SK-N-SH (cell line): ENCODE measurements at regions not wholly inside any gene's neighbourhood (a gene's known extent, or its start where the extent isn't known, plus 50 kb on each side); places are given as distances from the start of the nearest gene placed in this dataset.
A peak's percentile ranks its signal among the peaks of the same experiment; 100 is the strongest.

Source experiments
- CTCF ChIA-PET: fragments of 300-600, 350-600 bp; formaldehyde crosslinking; extraction: SDS; loops from one replicate; lab custom pipeline; 2021; lab: Yijun Ruan, JAX
- POLR2A ChIA-PET: fragments of 350-600 bp; sonication (Branson Sonifier 250); formaldehyde crosslinking; extraction: SDS; loops from one replicate; lab custom pipeline; 2020; ENCODE audit warnings: antibody characterized with exemption, inconsistent platforms; lab: Yijun Ruan, JAX
- DNase-seq: peaks from one replicate; pipeline ENCODE4 v3.0.0; 2012
- H2AFZ ChIP-seq: fragments of 200-600 bp; sonication (generic); 2 replicates; pipeline ENCODE4 v1.8.1; 2016; ENCODE audit warnings: antibody characterized with exemption, mild to moderate bottlenecking, low read depth
- H3F3A ChIP-seq: fragments of 200-600 bp; sonication (generic); replicated peaks from 2 replicates; pipeline ENCODE3; 2016; ENCODE audit warnings: antibody characterized with exemption, mild to moderate bottlenecking; ENCODE audit not compliant: insufficient read depth
- H3K27ac ChIP-seq, 2 experiments: fragments of 200-500 bp in 1 of 2; fragments of 200-600 bp in 1 of 2; sonication (Bioruptor generic) in 1 of 2; sonication (generic), shearing (Covaris generic) in 1 of 2; 2 replicates each; pipeline versions ENCODE4 v1.5.1 to v1.6.1; 2014 to 2016; ENCODE audit warnings: low read depth in 2 of 2, inconsistent platforms in 1 of 2, low read length in 1 of 2, mild to moderate bottlenecking in 1 of 2, mixed read lengths in 1 of 2
- H3K27me3 ChIP-seq: fragments of 200-600 bp; sonication (generic), shearing (Covaris generic); 2 replicates; pipeline ENCODE4 v1.6.1; 2016; ENCODE audit warnings: mixed run types; ENCODE audit not compliant: insufficient read depth
- H3K36me3 ChIP-seq, 2 experiments: fragments of 200-500 bp in 1 of 2; fragments of 200-600 bp in 1 of 2; sonication (Bioruptor generic) in 1 of 2; sonication (generic) in 1 of 2; replicated peaks in 1 of 2; 2 replicates each; pipeline versions ENCODE3 to v1.5.1; 2014 to 2016; ENCODE audit warnings: low read length in 1 of 2, mild to moderate bottlenecking in 1 of 2; ENCODE audit not compliant: insufficient read depth in 2 of 2, control insufficient read depth in 1 of 2
- H3K4me1 ChIP-seq, 2 experiments: fragments of 200-500 bp in 1 of 2; fragments of 200-600 bp in 1 of 2; sonication (Bioruptor generic) in 1 of 2; sonication (generic), shearing (Covaris generic) in 1 of 2; 2 replicates each; pipeline versions ENCODE4 v1.5.1 to v1.6.1; 2014 to 2016; ENCODE audit warnings: low read depth in 1 of 2, low read length in 1 of 2, mixed run types in 1 of 2; ENCODE audit not compliant: insufficient read depth in 2 of 2, control insufficient read depth in 1 of 2
- H3K4me2 ChIP-seq: fragments of 200-600 bp; sonication (generic), shearing (Covaris generic); 2 replicates; pipeline ENCODE4 v1.6.1; 2017; ENCODE audit warnings: mixed run types
- H3K4me3 ChIP-seq, 2 experiments: fragments of 200-500 bp in 1 of 2; fragments of 200-600 bp in 1 of 2; sonication (Bioruptor generic) in 1 of 2; sonication (generic), shearing (Covaris generic) in 1 of 2; 2 replicates each; pipeline versions ENCODE4 v1.5.1 to v1.8.1; 2014 to 2016; ENCODE audit warnings: low read depth in 2 of 2, inconsistent platforms in 1 of 2, low read length in 1 of 2, mild to moderate bottlenecking in 1 of 2, mixed read lengths in 1 of 2, moderate library complexity in 1 of 2
- H3K79me2 ChIP-seq: fragments of 200-600 bp; sonication (generic); 2 replicates; pipeline ENCODE4 v1.8.1; 2017; ENCODE audit warnings: mild to moderate bottlenecking; ENCODE audit not compliant: insufficient read depth
- H3K9ac ChIP-seq: fragments of 200-600 bp; sonication (generic); 2 replicates; pipeline ENCODE4 v1.6.1; 2017; ENCODE audit warnings: mixed run types
- H3K9me2 ChIP-seq: fragments of 200-600 bp; sonication (generic); 2 replicates; pipeline ENCODE4 v1.6.1; 2017; ENCODE audit warnings: mixed run types
- H3K9me3 ChIP-seq: fragments of 200-600 bp; sonication (generic); 2 replicates; pipeline ENCODE4 v1.6.1; 2017; ENCODE audit warnings: mixed run types, mild to moderate bottlenecking, moderate library complexity
- H4K20me1 ChIP-seq: fragments of 200-600 bp; sonication (generic); 2 replicates; pipeline ENCODE4 v1.6.1; 2017; ENCODE audit warnings: mild to moderate bottlenecking, mixed run types; ENCODE audit not compliant: insufficient read depth
- CHD2 ChIP-seq: fragments of 150-350 bp; IDR thresholded peaks from 2 replicates; pipeline ENCODE4 v1.6.1; 2018; ENCODE audit warnings: low read length; ENCODE audit not compliant: partially characterized antibody
- CTCF ChIP-seq: fragments of 200-600 bp; sonication (generic); IDR thresholded peaks from 2 replicates; pipeline ENCODE4 v1.6.1; 2017; ENCODE audit warnings: antibody characterized with exemption, mild to moderate bottlenecking, moderate library complexity
- ELF1 ChIP-seq: IDR thresholded peaks from 2 replicates; pipeline ENCODE4 v1.4.0; 2012
- EP300 ChIP-seq, 2 experiments: IDR thresholded peaks; 2 replicates each; pipeline versions ENCODE4 v1.4.0 to v1.6.1; 2012; ENCODE audit warnings: borderline replicate concordance in 1 of 2, low read depth in 1 of 2, low read length in 1 of 2
- FOXJ3 ChIP-seq: sonication (generic); formaldehyde crosslinking; IDR thresholded peaks from 2 replicates; pipeline ENCODE4 v1.5.1; 2020; ENCODE audit warnings: mild to moderate bottlenecking, missing genetic modification reagents
- GABPA ChIP-seq: IDR thresholded peaks from 2 replicates; pipeline ENCODE4 v1.4.0; 2012; ENCODE audit warnings: low read depth, mild to moderate bottlenecking
- JUND ChIP-seq: IDR thresholded peaks from 2 replicates; pipeline ENCODE4 v1.4.0; 2012
- MXI1 ChIP-seq: IDR thresholded peaks from 2 replicates; pipeline ENCODE4 v1.6.1; 2012; ENCODE audit warnings: mild to moderate bottlenecking, low read depth, low read length, improper control_type of control experiment
- RAD21 ChIP-seq: IDR thresholded peaks from 2 replicates; pipeline ENCODE4 v1.6.1; 2012; ENCODE audit warnings: mild to moderate bottlenecking, low read length
- TAF1 ChIP-seq: IDR thresholded peaks from 2 replicates; pipeline ENCODE4 v1.6.1; 2012; ENCODE audit warnings: low read depth, mild to moderate bottlenecking, low read length, moderate library complexity, borderline replicate concordance
- TCF12 ChIP-seq: IDR thresholded peaks from 2 replicates; pipeline ENCODE4 v1.4.0; 2012
- TEAD4 ChIP-seq: IDR thresholded peaks from 2 replicates; pipeline ENCODE4 v1.4.0; 2012; ENCODE audit warnings: mild to moderate bottlenecking, borderline replicate concordance; ENCODE audit not compliant: insufficient read depth
- YY1 ChIP-seq: IDR thresholded peaks from 2 replicates; pipeline ENCODE4 v1.4.0; 2012; ENCODE audit warnings: low read depth, mild to moderate bottlenecking
- WGBS: methylation state at CpG from one replicate; pipeline ENCODE4 v1.1.6; 2017; ENCODE audit warnings: low lambda C conversion rate; 5-methylcytosine and 5-hydroxymethylcytosine counted together
- TF ChIP-seq, protein P1 (sequence below): fragments of 150-350 bp; IDR thresholded peaks from 2 replicates; pipeline ENCODE4 v1.6.1; 2017; ENCODE audit warnings: antibody characterized with exemption, low read length, low read depth, borderline replicate concordance
- TF ChIP-seq, protein P2 (sequence below): fragments of 150-350 bp; IDR thresholded peaks from 2 replicates; pipeline ENCODE4 v1.6.1; 2016; ENCODE audit warnings: mild to moderate bottlenecking, low read depth, low read length
- TF ChIP-seq, protein P3 (sequence below): IDR thresholded peaks from 2 replicates; pipeline ENCODE4 v1.4.0; 2012; ENCODE audit warnings: low read depth
- TF ChIP-seq, protein P4 (sequence below): IDR thresholded peaks from 2 replicates; pipeline ENCODE4 v1.4.0; 2012; ENCODE audit warnings: low read depth, borderline replicate concordance

DNA sequence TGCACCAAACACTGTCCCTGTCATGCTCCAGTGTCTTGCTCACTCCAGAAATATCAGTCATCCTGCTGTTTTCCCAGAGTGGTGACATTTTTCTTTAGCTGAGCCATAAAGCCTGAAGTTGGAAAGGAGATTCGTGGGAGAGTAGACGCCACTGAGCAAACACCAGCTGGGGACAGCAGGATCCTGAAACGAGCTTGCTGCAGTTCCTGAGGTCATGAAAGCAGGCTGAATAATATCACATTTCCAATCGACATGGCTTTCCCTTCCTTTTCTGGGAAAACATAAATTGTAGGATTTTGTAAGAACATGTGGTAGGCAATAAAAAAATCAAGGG lies 276.4 kb downstream of the CDCA7 start:
- H3K4me2 ChIP-seq = no peak overlapping the region
- no peaks in the 10 kb centered on the region for H3K79me2 ChIP-seq
- no peaks in the 10 kb centered on the region for H4K20me1 ChIP-seq
- TF ChIP-seq CTCF (no peak), CHD2 (no peak), JUND (no peak), MXI1 (no peak), TAF1 (no peak), RAD21 (no peak), EP300 (IDR thresholded peaks at IDR 0.05; ENCODE audit: borderline replicate concordance in 1 of 2, low read depth in 1 of 2, low read length in 1 of 2) (no peak), ELF1 (no peak), GABPA (no peak), YY1 (no peak), TEAD4 (no peak), TCF12 (no peak), FOXJ3 (CRISPR knock-in tag) (no peak)
- TF ChIP-seq, protein P1, sequence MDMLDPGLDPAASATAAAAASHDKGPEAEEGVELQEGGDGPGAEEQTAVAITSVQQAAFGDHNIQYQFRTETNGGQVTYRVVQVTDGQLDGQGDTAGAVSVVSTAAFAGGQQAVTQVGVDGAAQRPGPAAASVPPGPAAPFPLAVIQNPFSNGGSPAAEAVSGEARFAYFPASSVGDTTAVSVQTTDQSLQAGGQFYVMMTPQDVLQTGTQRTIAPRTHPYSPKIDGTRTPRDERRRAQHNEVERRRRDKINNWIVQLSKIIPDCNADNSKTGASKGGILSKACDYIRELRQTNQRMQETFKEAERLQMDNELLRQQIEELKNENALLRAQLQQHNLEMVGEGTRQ = no peak
- TF ChIP-seq, protein P2, sequence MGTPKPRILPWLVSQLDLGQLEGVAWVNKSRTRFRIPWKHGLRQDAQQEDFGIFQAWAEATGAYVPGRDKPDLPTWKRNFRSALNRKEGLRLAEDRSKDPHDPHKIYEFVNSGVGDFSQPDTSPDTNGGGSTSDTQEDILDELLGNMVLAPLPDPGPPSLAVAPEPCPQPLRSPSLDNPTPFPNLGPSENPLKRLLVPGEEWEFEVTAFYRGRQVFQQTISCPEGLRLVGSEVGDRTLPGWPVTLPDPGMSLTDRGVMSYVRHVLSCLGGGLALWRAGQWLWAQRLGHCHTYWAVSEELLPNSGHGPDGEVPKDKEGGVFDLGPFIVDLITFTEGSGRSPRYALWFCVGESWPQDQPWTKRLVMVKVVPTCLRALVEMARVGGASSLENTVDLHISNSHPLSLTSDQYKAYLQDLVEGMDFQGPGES = no peak
- TF ChIP-seq, protein P3, sequence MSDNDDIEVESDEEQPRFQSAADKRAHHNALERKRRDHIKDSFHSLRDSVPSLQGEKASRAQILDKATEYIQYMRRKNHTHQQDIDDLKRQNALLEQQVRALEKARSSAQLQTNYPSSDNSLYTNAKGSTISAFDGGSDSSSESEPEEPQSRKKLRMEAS = no peak
- TF ChIP-seq, protein P4, sequence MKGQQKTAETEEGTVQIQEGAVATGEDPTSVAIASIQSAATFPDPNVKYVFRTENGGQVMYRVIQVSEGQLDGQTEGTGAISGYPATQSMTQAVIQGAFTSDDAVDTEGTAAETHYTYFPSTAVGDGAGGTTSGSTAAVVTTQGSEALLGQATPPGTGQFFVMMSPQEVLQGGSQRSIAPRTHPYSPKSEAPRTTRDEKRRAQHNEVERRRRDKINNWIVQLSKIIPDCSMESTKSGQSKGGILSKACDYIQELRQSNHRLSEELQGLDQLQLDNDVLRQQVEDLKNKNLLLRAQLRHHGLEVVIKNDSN = no peak
- H3K4me1 ChIP-seq = no peaks in the 10 kb centered on the region
- no peaks in the 10 kb centered on the region; the same call in 1 of the 2 replicates for H3K9me3 ChIP-seq
- no peak overlapping the region for H3K4me3 ChIP-seq
- no peak overlapping the region for H3K27ac ChIP-seq
- no peaks in the 10 kb centered on the region for H3K9me2 ChIP-seq
- DNase-seq = no peak
- CTCF ChIA-PET = interaction anchor here (1.0 kb wide), 1 partner anchor 253 kb away, joined by 4 read pairs; no protein-coding TSS in a partner anchor
- 44% methylated on average over 4 of the region's 4 CpGs for WGBS
- H3F3A ChIP-seq = no peaks in the 10 kb centered on the region
- peak overlapping the region; percentile 31; the same call in 1 of the 2 replicates for H2AFZ ChIP-seq
- no peak overlapping the region for H3K9ac ChIP-seq
- no peaks in the 10 kb centered on the region for H3K27me3 ChIP-seq
- H3K36me3 ChIP-seq = no peaks in the 10 kb centered on the region
- POLR2A ChIA-PET = no interaction called here
